HFFc6 (cell line): ENCODE measurements at regions not wholly inside any gene's neighbourhood (a gene's known extent, or its start where the extent isn't known, plus 50 kb on each side); places are given as distances from the start of the nearest gene placed in this dataset.

Experiments
- DNase-seq: peaks from one replicate; pipeline ENCODE4 v3.0.0-alpha.2; 2018
- H3K27ac Mint-ChIP-seq: 2 replicates; pipeline ENCODE4 v1.8.0; 2020; ENCODE audit warnings: mild to moderate bottlenecking, mixed read lengths
- H3K27me3 Mint-ChIP-seq: 2 replicates; pipeline ENCODE4 v1.8.0; 2021; ENCODE audit warnings: mild to moderate bottlenecking, moderate library complexity, mixed read lengths; ENCODE audit not compliant: insufficient read depth
- H3K36me3 Mint-ChIP-seq: 2 replicates; pipeline ENCODE4 v1.8.0; 2021; ENCODE audit warnings: low read depth, mixed read lengths
- H3K4me1 Mint-ChIP-seq: 2 replicates; pipeline ENCODE4 v1.8.0; 2020; ENCODE audit warnings: low read depth, mixed read lengths
- H3K4me3 Mint-ChIP-seq: 2 replicates; pipeline ENCODE4 v1.8.0; 2020; ENCODE audit warnings: mild to moderate bottlenecking, moderate library complexity, mixed read lengths
- H3K9me3 Mint-ChIP-seq: 2 replicates; pipeline ENCODE4 v1.8.0; 2020; ENCODE audit warnings: mild to moderate bottlenecking, mixed read lengths
- TF ChIP-seq, protein P1 (sequence below): fragments of 200-600 bp; sonication (generic); IDR thresholded peaks from 2 replicates; pipeline ENCODE4 v1.5.0; 2021; ENCODE audit warnings: antibody characterized with exemption, mild to moderate bottlenecking

DNA sequence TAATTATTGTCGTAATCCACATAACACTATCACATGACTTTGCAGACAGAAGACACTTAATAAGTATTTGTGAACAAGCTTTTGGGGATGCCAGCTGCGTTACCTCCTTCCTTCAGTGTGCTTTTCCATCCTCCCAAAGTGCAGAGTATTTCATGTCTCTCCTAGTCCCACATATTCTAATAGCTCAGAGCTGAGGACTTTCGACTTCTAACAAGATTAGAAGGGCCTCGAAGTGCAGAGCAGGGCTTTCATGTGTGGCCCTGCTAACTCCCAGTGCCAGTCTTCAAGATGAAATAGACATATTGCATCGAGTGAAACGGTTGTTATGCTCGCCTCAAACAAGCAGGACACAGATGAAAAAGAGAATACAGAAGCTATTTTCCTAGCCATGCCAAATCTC is 125.7 kb upstream of the RNF32 start:
- TF ChIP-seq, protein P1, sequence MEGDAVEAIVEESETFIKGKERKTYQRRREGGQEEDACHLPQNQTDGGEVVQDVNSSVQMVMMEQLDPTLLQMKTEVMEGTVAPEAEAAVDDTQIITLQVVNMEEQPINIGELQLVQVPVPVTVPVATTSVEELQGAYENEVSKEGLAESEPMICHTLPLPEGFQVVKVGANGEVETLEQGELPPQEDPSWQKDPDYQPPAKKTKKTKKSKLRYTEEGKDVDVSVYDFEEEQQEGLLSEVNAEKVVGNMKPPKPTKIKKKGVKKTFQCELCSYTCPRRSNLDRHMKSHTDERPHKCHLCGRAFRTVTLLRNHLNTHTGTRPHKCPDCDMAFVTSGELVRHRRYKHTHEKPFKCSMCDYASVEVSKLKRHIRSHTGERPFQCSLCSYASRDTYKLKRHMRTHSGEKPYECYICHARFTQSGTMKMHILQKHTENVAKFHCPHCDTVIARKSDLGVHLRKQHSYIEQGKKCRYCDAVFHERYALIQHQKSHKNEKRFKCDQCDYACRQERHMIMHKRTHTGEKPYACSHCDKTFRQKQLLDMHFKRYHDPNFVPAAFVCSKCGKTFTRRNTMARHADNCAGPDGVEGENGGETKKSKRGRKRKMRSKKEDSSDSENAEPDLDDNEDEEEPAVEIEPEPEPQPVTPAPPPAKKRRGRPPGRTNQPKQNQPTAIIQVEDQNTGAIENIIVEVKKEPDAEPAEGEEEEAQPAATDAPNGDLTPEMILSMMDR: no peak
- H3K4me1 Mint-ChIP-seq: no peaks in the 10 kb centered on the region

DNA sequence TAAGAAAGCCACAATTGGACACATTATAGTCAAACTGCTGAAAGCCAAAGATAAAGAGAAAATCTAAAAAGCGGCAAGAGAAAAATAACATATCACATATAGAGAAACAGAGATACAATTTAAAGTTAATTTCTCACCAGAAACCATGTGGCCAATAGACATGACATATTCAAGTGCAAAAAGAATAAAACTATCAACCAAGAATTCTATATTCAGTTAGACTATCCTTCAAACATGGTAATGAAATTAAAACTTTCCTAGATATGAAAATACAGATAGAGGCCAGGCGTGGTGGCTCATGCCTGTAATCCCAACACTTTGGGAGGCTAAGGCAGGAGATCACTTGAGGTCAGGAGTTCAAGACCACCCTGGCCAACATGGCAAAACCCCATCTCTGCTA is 129.1 kb upstream of the RNF32 start:
- Mint-ChIP-seq H3K4me1 (no peaks in the 10 kb centered on the region), H3K27ac (no peak overlapping the region), H3K4me3 (no peak overlapping the region), H3K9me3 (peaks cover 33% of the 10 kb centered on the region), H3K27me3 (no peaks in the 10 kb centered on the region; the same call in 1 of the 2 replicates), H3K36me3 (0 out of 2 replicates have a peak, but pooled peaks cover 7% of the 10 kb centered on the region)
- no peak for DNase-seq
- TF ChIP-seq, protein P1: no peak

More for the DNA sequence above, 125.7 kb upstream of the RNF32 start:
- peaks cover 35% of the 10 kb centered on the region for H3K9me3 Mint-ChIP-seq
- no peaks in the 10 kb centered on the region for H3K27me3 Mint-ChIP-seq
- no peak for DNase-seq
- H3K27ac Mint-ChIP-seq: no peak overlapping the region
- 0 out of 2 replicates have a peak, but pooled peaks cover 8% of the 10 kb centered on the region for H3K36me3 Mint-ChIP-seq
- H3K4me3 Mint-ChIP-seq: no peak overlapping the region

DNA sequence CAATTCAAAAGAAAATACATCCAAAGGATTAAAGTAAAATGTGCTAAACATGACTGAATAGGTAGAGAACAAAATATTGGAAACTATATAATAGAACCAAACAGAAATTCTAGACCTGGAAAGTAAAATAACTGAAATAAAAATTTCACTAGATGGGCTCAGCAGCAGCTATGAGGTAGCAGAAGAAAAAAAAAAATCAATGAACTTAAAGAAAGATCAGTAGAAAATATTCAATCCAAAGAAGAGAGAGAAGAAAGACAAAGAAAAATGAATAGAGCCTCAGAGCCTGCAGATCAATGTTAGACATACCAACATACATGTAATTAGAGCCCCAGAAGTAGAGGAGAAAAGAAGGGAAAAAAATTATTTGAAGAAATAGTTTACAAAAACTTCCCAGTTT is 129.6 kb upstream of the RNF32 start:
- 0 out of 2 replicates have a peak, but pooled peaks cover 5% of the 10 kb centered on the region for H3K36me3 Mint-ChIP-seq
- no peaks in the 10 kb centered on the region; the same call in 1 of the 2 replicates for H3K27me3 Mint-ChIP-seq
- TF ChIP-seq, protein P1: no peak
- H3K4me1 Mint-ChIP-seq: no peaks in the 10 kb centered on the region
- DNase-seq: no peak
- H3K27ac Mint-ChIP-seq: no peak overlapping the region
- no peak overlapping the region for H3K4me3 Mint-ChIP-seq
- H3K9me3 Mint-ChIP-seq: peaks cover 34% of the 10 kb centered on the region

DNA sequence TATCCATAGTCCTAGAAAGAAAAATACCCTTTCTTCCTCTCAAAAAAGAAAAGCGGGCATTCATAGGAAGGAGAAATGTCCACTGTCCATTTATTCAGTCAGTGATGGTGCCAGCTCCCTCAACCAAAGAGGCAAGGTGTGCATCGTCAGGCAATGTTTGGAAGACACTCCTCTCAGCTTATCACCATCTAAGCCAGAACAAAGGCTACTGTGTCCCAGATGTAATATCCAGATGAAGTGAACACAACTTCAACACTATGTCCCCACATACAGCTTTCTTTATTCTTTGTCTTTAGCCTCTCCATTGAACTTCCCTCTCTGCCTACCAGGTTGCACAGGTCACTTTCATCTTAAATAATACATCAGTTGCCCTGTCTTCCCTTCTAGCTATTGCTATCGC is 131.4 kb upstream of the RNF32 start:
- no peak overlapping the region for H3K4me3 Mint-ChIP-seq
- 0 out of 2 replicates have a peak, but pooled peaks cover 5% of the 10 kb centered on the region for H3K36me3 Mint-ChIP-seq
- no peaks in the 10 kb centered on the region for H3K4me1 Mint-ChIP-seq
- H3K9me3 Mint-ChIP-seq: peaks cover 49% of the 10 kb centered on the region
- H3K27me3 Mint-ChIP-seq: no peaks in the 10 kb centered on the region; the same call in 1 of the 2 replicates
- no peak for DNase-seq
- no peak overlapping the region for H3K27ac Mint-ChIP-seq
- TF ChIP-seq, protein P1: no peak

DNA sequence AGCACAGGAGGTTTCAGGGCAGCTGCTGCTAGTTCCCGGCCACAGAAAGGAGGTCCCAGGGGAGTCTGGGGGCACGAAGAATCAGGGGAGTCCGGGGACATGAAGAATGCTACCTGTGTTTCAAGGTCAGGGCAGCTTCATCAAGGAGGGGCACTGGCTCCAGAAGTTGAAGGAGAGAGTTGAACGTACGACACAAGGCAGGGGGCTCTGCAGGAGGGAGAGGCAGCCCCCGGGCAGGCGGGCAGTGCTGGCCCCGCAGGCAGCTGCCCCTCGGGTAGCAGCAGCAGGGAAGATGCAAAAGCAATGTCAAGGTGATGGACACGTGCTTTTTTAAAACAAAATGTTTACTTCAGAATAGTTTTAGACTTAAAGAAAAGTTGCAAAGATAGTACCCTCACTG is 134.7 kb upstream of the RNF32 start:
- Mint-ChIP-seq H3K4me1 (no peaks in the 10 kb centered on the region), H3K27me3 (no peaks in the 10 kb centered on the region; the same call in 1 of the 2 replicates), H3K4me3 (no peak overlapping the region), H3K36me3 (no peaks in the 10 kb centered on the region), H3K27ac (no peak overlapping the region), H3K9me3 (peaks cover 52% of the 10 kb centered on the region)
- no peak for DNase-seq
- TF ChIP-seq, protein P1: no peak
